Activated T-cell treated with anti-CD3 and anti-CD28 coated beads, Interleukin-2, amount 50 U/mL, for 48 hours (primary cell): ENCODE measurements at regions not wholly inside any gene's neighbourhood (a gene's known extent, or its start where the extent isn't known, plus 50 kb on each side); places are given as distances from the start of the nearest gene placed in this dataset.

Experiments
- DNase-seq, 2 experiments: peaks; one replicate each; pipeline ENCODE4 v3.0.0-alpha.2; 2020

- no peak for DNase-seq
These were observed 1017.5 kb upstream of the TENM4 start for GRCh38 chr11:80458376-80458775.

GRCh38 chr11:80457823-80458222 lies 1017.0 kb upstream of the TENM4 start:
- no peak for DNase-seq

GRCh38 chr11:80455818-80456217 lies 1015.0 kb upstream of the TENM4 start:
- DNase-seq, result no peak

DNA sequence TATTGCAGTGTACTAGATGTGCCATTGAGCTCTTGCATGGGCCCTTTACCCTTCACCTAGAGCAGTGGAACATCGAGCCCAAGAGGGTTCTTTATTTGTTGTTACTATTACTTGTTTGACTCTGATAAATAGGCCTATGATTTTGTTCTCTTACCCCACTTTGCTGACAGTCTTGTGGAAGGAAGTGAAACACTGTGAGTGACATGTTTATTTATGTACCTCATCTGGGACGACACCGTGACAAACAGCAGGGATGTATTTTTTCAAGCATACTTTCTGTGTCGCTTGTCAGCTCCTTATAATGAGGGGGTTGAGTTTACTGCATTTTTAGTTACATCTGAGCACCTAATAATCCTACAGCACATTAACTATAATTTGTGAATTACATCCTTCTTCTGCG lies 1010.3 kb upstream of the TENM4 start:
- no peak for DNase-seq

DNA sequence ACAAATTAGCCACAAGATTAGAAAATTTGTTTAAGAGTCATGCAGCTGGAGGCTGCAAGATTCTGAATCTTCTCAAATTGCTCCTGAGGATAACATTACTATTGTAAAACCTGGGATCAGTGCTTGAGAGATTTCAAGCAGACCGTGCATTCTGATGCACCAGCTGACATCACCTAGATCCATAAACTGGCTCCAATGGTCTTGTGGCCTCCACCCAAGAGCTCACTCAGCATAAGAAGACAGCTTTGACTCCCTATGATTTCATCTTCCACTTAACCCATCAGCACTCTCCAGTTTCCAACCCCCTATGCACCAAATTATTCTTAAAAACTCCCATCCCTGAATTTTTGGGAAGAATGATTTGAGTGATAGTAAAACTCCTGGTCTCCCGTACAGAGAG lies 1007.9 kb upstream of the TENM4 start:
- no peak for DNase-seq

GRCh38 chr11:80443177-80443576 lies 1002.3 kb upstream of the TENM4 start:
- no peak for DNase-seq

GRCh38 chr11:80441821-80442220 lies 1001.0 kb upstream of the TENM4 start:
- DNase-seq, result no peak

DNA sequence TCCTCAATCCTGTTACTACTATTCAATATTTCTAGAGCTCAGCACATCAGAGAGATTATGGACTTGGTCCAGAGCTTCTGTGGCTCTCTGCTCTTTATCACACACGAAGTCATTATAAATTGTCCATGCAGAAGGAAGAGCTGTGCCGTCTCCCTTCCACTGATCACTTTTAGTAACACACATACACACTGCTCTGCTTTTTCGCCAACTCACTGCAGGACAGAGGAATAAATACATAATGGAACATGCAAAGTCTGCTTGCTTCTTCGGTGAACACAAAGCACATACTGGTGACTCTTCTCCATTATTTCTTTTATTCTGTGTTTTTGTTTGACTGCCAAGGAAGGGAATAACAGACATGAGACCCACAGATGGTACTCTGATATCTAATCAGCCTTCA lies 1000.0 kb upstream of the TENM4 start:
- DNase-seq, result no peak

- DNase-seq, result no peak
These were observed 995.7 kb upstream of the TENM4 start for GRCh38 chr11:80436547-80436946.

DNA sequence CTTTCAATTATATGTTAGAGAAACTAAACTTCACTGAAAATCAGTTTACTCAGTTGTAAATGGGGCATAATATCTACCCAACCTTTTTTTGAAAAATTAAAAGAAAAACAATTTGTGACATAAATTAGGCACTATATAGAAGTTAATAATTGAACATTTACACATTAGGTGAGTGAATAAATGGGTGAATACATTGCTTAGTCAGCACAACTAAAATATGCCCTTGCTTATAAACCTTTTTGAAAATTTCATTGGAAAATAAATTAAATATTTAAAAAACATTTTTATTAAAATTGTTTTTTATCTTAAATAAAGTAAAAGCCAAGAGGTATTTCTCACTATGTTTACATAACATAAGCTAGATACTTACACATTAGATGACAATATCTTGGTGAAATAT lies 994.5 kb upstream of the TENM4 start:
- no peak for DNase-seq

DNA sequence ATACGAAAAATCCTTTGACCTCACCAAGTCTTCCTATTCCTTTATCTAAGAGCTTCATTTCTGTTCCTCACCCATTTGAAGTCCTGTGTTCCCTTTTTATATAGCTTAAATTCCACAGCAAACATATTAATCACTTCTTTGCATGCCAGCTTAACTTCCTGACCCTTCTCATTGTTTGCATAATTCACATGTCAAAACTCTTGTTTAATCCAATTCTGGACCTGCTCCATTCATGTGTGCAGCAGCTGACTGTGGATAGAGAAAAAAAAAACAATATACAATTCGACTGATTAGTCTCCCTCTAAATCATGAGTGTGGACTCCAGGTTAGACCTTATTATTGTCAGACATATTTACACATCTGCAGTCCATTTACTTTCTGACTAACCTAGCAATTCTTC lies 991.2 kb upstream of the TENM4 start:
- DNase-seq, result no peak

DNA sequence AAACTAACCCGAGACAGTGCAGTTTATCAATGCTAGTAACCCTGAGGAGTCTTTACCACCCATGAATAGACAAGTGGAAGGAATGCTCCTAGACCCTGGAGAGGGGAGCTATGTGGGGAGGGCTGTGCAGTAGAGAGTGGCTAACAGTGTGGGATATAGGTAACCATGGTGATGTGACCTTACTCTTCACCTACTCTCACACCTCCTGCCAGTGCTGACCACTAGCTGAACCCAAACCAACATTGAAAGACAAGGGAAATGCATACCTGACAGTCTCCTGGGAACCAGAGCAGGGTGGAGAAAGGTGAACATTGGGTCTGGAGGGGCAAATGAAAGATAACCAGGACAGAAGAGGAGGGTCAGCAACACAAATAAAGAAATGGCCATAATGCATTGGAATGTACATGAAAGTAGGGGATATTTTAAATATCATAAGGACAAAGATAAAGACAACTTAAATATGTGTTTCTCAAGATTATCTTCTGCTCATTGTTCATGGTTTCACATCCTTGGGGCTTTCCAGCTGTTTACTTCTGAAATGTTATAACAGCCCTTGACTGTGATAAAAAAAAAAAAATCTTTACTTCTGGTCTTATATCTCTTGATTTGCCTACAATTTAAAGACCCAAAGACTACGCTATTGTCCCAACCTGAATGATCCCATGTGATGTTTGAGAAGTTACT lies 983.3 kb upstream of the TENM4 start:
- no peak for DNase-seq

DNA sequence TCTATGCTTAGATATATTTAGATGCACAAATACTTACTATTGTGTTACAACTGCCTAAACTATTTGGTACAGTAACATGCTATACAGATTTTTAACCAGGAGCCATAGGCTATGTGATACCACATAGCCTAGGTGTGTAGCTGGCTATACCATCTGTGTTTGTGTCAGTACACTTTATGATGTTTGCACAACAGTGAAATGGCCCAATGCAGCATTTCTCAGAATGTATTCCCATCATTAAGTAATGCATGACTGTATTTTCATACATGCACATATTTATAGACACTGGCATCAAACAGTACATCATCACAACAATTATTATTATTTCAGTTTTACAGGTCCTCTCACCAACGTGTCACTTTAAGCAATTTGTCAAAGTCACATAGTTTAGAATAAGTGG lies 979.5 kb upstream of the TENM4 start:
- no peak for DNase-seq

DNA sequence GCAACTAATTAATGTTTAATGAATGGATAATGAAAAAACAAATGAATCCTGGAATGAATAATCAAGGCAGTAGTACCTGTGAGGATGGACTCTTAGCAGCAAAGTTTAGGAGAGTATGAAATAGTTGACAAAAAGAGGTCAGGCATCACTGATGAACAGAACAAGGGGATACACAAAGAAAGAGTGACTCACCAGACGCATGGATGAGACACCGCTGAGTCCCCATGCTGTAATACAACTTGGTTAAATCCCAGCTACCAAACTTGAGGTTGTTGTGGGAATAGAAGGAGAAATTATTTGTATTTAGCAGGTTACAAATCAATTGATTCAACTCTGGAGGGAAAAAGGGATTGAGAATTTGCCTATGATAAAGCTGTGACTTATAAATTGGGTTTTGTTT lies 976.9 kb upstream of the TENM4 start:
- DNase-seq, result no peak

- no peak for DNase-seq
These were observed 974.8 kb upstream of the TENM4 start for GRCh38 chr11:80415580-80415979.

DNA sequence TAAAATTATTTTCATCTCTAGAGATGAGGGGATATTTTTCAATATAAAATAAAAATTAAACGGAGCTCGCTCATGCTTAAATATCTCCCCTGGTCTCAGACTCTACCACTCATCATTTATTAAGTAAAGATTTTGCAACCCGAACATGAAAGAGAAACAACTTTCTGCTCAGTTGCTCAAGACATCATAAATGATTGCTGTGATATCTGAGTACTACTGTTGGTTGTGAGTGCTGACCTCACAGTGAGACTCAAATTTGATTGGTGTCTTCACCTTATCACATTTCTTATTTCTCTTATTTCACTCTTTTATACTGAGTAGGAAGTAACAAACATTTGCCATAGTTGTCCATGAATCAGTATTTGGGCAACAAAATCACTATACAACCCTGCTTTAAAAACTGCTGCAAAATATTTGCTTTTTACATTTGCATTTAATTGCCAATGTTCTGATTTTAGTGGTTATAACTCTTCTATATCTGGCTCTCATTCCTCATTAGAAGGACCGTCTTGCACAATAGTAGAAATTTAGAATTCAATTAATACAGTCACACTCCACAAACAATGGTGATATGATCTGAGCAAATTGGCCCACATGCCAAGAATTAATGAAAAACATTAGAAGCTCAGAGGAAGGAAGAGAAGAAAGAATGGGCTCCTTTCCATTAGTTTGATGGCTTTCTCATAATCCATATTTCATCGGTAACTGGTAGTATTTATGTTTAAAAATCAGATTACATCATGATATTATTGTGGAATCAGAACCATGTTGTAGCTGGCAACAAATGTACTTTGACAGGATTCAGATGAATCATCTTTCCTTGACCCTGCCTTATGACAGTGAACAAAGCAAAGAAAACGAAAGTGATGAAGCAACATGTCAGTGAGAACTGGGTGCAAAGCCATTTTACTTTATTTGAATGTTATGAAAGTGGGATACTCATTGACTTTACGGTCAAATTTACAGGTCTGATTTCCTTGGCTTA lies 973.6 kb upstream of the TENM4 start:
- DNase-seq, result no peak

- DNase-seq, result no peak
These were observed 971.8 kb upstream of the TENM4 start for GRCh38 chr11:80412604-80413003.

GRCh38 chr11:80393210-80393609 lies 952.4 kb upstream of the TENM4 start:
- DNase-seq, result no peak

DNA sequence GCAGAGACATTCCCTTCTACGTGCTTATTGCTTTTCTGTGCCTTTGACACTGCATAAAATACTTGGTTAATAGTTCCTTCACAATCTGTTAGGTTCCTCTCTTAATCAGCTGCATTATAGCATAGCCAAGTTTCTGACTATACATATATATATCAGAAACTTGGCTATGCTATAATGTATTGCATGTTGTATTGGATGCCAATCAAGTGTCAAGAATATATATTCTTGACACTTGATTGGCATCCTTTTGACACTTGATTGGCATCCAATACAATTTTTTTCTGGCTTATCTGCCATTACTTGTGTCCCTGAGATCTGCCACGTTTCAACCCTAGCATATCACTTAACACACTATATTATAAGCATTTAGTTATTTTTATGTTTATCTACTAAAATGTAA lies 949.7 kb upstream of the TENM4 start:
- DNase-seq, result no peak

GRCh38 chr11:80388536-80388935 lies 947.7 kb upstream of the TENM4 start:
- DNase-seq, result no peak

DNA sequence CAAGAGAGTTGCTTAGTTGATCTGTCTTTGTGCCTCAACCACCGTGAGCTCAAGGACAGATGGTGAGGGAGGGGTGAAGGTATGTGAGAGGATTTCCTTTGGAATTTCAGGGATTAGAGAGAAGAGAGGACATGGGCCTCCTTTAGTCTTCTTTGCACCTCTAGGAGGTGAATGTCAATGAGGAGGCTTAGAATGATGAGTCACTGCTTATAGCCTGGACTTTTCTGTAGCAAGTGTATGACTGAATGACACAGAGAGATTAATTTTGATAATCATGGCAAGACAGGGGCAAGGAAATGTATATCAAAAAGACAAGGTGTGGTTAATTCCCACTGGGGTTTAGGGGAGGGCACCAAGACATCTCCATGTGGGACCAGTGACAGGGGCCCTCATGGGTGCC lies 947.3 kb upstream of the TENM4 start:
- DNase-seq, result no peak

DNA sequence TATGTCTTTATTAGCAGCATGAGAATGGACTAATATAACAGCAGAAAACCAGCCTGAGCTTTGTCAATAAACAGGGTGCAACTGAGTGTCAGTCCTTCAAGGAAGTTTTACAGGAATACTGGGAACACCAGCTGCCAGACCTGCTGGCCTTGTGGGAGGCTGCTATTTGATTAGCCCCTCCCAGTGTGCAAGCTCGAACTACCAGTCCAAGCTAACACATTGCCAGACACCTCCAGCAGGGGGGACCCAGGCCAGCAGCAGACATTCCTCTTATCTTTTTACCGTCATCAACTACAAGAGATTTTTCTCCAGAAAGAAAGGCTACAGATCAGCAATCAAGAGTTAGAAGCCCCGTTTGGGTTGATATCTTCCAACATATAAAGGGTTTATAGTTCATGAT lies 942.8 kb upstream of the TENM4 start:
- DNase-seq, result no peak

- no peak for DNase-seq
These were observed 938.9 kb upstream of the TENM4 start for GRCh38 chr11:80379620-80380278.

- DNase-seq, result no peak
These were observed 931.1 kb upstream of the TENM4 start for GRCh38 chr11:80371931-80372330.
